ENCODE measurements at regions not wholly inside any gene's neighbourhood (a gene's known extent, or its start where the extent isn't known, plus 50 kb on each side); places are given as distances from the start of the nearest gene placed in this dataset.

DNA sequence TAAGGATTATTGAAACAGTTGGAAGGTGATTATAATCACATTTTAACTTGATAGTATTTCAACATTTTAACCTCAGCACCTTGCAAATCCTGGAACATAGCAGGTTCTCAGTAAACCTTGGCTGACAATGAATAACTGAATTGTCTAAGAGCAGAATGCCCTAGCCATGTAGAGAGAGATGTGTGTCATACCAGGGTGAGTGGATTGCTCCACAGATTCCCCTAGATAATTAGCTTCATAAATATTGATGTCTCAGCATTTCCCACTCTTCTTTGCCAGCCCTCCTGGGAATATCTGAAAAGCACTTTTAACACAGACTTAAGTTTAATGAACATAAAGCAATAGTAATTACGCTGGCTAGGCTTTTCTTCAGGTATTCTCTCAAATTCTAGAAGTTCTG is 363.5 kb downstream of the MAN2A1 start:
- TF ChIP-seq, protein P1, sequence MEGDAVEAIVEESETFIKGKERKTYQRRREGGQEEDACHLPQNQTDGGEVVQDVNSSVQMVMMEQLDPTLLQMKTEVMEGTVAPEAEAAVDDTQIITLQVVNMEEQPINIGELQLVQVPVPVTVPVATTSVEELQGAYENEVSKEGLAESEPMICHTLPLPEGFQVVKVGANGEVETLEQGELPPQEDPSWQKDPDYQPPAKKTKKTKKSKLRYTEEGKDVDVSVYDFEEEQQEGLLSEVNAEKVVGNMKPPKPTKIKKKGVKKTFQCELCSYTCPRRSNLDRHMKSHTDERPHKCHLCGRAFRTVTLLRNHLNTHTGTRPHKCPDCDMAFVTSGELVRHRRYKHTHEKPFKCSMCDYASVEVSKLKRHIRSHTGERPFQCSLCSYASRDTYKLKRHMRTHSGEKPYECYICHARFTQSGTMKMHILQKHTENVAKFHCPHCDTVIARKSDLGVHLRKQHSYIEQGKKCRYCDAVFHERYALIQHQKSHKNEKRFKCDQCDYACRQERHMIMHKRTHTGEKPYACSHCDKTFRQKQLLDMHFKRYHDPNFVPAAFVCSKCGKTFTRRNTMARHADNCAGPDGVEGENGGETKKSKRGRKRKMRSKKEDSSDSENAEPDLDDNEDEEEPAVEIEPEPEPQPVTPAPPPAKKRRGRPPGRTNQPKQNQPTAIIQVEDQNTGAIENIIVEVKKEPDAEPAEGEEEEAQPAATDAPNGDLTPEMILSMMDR (IDR thresholded peaks at IDR 0.05; ENCODE audit: control insufficient read depth, insufficient read depth, low read depth, low read length, missing control alignments): no peak
- no peak for DNase-seq (ENCODE audit: low read depth)
- H3K4me3 ChIP-seq (ENCODE audit: control insufficient read depth, low read depth, low read length): no peak overlapping the region

DNA sequence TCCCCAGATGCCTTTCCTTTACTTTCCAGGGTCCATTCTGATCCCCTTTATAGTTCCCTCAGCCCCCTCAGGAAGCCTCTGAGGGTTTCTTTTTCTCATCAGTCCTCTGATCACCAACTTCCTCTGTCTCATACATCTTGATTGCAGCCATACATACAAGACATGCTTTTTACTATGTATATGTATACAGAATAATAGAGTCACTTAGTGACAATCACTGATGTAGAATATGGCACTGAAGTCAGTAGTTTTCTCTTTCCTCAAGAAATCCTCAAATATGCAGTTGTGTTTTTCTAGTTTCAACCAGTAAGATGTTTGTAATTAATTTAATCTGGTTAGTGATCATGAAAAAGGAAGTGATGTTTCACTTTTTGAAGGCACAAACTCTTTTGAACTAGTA is 364.1 kb downstream of the MAN2A1 start:
- DNase-seq (ENCODE audit: low read depth): no peak
- TF ChIP-seq, protein P1 (IDR thresholded peaks at IDR 0.05; ENCODE audit: control insufficient read depth, insufficient read depth, low read depth, low read length, missing control alignments): no peak
- no peak overlapping the region for H3K4me3 ChIP-seq (ENCODE audit: control insufficient read depth, low read depth, low read length)

DNA sequence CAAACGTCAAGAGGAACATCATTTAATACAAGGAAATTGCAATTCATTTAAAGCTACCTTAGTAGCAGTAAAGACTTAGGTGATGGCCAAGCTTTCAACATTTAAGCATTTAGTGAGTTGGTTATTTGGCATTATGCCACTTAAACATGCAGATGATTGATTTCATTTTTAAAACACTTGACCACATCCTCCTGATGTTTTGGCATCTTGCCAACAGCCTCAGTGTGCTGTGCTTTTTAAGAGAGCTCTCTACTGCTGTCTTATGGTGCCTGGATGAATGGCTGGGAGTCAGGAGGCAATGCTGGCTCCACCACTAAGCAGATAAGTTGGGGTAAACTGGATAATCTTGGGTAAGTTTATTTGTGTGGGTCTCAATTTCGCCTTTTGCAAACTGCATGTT is 364.5 kb downstream of the MAN2A1 start:
- no peak for DNase-seq (ENCODE audit: low read depth)
- TF ChIP-seq, protein P1 (IDR thresholded peaks at IDR 0.05; ENCODE audit: control insufficient read depth, insufficient read depth, low read depth, low read length, missing control alignments): no peak
- no peak overlapping the region for H3K4me3 ChIP-seq (ENCODE audit: control insufficient read depth, low read depth, low read length)

DNA sequence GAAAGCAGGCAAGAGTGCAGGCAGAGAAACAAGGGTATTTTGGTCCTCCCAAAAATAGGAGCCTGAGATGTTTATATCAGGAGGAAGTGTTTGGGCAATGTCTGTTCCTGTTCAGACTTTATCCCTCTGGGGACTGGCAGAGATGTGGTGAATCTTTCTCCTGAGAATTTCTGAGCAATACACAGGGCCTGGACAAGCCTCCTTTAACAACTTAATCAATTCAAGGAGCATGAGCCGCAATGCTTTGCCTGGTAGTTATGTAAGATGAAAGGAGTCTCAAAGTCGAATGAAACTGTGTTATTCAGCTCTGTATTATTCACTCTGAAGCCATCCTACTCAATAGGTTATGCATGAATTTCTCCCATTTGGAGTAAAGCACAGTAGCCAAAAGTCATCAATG is 365.6 kb downstream of the MAN2A1 start:
- H3K4me3 ChIP-seq (ENCODE audit: control insufficient read depth, low read depth, low read length): no peak overlapping the region
- DNase-seq (ENCODE audit: low read depth): no peak
- TF ChIP-seq, protein P1 (IDR thresholded peaks at IDR 0.05; ENCODE audit: control insufficient read depth, insufficient read depth, low read depth, low read length, missing control alignments): no peak

DNA sequence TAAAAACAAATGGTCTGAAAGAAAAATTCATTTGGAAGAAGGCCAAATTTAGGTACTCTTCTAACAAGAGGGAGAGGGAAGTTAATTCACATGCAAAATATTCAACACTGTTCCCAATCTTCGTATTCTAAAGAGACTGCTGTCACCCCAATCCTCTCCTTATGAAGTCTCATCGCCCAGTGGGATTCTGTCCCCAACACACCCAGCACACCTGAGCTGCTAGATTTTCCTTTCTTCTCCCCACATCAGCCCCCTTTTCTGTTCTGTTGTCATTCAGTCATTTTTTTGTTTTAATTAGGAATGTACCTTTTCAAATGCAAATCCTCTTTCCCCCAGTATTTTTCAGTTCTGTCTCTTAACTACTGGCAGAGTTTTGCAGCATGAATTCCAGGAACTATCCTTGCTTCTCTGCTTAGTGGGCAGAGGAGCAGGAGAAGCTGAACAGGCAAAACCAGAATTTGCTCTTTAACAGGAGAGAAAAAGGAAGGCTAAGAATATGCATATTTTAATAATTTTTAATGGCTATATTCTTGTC is 366.9 kb downstream of the MAN2A1 start:
- TF ChIP-seq, protein P1 (IDR thresholded peaks at IDR 0.05; ENCODE audit: control insufficient read depth, insufficient read depth, low read depth, low read length, missing control alignments): no peak
- no peak overlapping the region for H3K4me3 ChIP-seq (ENCODE audit: control insufficient read depth, low read depth, low read length)
- no peak for DNase-seq (ENCODE audit: low read depth)

DNA sequence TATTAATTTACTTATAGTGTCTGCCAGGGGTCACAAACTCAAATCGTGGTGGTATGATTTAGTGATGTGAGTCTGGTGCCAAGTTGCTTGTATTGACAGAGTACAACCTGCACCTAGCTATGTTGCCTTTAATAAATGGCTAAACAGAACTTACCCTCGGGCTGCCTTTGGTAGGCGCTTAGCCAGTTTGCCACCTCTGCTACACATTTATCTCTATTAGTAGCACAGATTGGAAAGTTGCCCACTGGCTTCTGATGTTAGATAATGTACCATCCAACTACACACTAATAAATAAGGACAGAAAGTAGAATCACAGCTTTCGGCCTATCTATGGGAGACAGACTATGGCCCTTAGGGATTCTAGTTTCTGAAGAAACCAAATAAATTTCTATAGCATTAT is 368.4 kb downstream of the MAN2A1 start:
- TF ChIP-seq, protein P1 (IDR thresholded peaks at IDR 0.05; ENCODE audit: control insufficient read depth, insufficient read depth, low read depth, low read length, missing control alignments): no peak
- DNase-seq (ENCODE audit: low read depth): no peak
- H3K4me3 ChIP-seq (ENCODE audit: control insufficient read depth, low read depth, low read length): no peak overlapping the region

DNA sequence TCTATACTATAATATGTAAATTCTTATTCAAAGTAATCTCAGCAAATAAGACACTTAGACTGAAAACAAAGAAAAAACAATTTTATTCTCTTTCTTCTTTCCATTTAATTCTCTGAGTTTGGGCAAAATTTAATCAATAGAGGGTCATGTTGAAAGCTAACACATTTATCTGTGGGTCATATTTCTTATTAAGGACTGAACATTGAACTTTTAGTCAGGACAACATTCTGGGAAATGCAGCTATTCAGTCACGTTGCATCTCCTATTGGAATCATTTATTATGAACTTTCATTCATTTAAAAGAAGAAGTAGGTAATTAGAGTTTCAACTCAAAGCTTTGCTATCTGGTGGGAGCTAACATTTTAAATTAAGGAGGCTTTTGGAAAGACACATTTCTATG is 372.5 kb downstream of the MAN2A1 start:
- no peak overlapping the region for H3K4me3 ChIP-seq (ENCODE audit: control insufficient read depth, low read depth, low read length)
- no peak for DNase-seq (ENCODE audit: low read depth)
- TF ChIP-seq, protein P1 (IDR thresholded peaks at IDR 0.05; ENCODE audit: control insufficient read depth, insufficient read depth, low read depth, low read length, missing control alignments): no peak
